NB4 (cell line): ENCODE measurements at regions not wholly inside any gene's neighbourhood (a gene's known extent, or its start where the extent isn't known, plus 50 kb on each side); places are given as distances from the start of the nearest gene placed in this dataset.

Experiments
- CTCF ChIP-seq: IDR thresholded peaks from one replicate; pipeline ENCODE4 v1.5.1; 2012; ENCODE audit warnings: low read depth, low read length
- MAX ChIP-seq: IDR thresholded peaks from 2 replicates; pipeline ENCODE4 v1.6.1; 2011; ENCODE audit warnings: low read depth, low read length
- POLR2A ChIP-seq: IDR thresholded peaks from 2 replicates; pipeline ENCODE4 v1.6.1; 2011; ENCODE audit warnings: mild to moderate bottlenecking; ENCODE audit not compliant: insufficient read length; ENCODE audit errors: extremely low read depth

- TF ChIP-seq POLR2A (no peak), CTCF (no peak), MAX (no peak)
Measured at GRCh38 chr1:199875337-199875736, 152.2 kb upstream of the NR5A2 start.
